HG02763 (cell line): ENCODE measurements at regions not wholly inside any gene's neighbourhood (a gene's known extent, or its start where the extent isn't known, plus 50 kb on each side); places are given as distances from the start of the nearest gene placed in this dataset.

Source experiments
- ATAC-seq: cut with Tn5 transposase; IDR thresholded peaks from one replicate; pipeline ENCODE4 v1.9.1; 2021; ENCODE audit warnings: mild to moderate bottlenecking, moderate library complexity; ENCODE audit not compliant: unreplicated experiment

DNA sequence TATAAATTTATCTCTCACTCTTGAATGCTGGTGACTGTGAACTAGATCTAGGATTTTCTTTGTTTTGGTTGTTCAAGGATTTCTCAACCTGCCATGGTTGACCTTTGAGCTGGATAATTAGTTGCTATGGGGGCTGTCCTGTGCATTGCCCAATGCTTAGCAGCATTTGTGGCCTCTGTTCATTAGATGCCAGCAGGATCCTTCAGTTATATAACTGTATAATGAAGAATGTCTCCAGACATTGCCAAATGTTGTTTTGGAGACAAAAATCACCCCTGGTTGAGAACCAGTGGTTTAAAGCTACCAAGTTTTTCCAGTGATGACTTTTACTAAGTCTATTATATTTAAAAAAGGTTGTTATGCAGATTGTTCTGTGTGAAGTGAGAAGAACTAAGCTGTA is 147.9 kb upstream of the STXBP6 start:
- no peak for ATAC-seq

DNA sequence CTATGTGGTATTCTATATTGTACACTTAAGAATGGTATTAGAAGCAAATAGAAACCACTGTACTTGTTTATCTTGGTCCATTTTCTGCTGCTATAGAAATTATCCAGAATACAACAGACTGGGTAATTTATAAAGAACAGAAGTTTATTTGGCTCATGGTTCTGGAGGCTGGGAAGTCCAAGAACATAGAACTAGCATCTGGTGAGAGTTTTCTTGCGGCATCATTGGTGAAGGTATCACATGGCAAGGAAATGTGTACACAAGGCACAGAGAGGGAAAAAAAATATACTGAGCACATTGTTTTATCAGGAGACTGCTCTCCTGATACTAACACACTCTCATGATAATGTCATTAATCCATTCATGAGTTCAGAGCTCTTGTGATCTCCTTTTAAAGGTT is 130.3 kb upstream of the STXBP6 start:
- no peak for ATAC-seq

DNA sequence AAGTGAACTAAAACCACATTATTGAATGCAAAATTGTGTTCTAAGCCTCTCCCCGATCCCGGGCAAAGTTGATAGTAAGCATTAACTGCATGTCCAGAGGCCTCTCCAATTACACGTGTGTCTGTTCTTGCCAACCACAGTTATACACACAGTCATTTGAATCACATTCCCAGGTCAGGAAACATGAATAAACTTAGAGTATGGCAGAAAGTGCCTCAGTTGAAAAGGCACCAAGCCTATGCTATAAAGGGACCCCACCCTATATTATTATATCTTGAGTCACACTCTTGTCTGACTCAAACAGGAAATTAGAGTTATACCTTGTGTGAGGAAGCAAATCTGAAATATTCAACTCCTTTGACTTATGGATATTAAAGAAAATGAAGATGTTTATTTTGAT is 128.3 kb upstream of the STXBP6 start:
- no peak for ATAC-seq

DNA sequence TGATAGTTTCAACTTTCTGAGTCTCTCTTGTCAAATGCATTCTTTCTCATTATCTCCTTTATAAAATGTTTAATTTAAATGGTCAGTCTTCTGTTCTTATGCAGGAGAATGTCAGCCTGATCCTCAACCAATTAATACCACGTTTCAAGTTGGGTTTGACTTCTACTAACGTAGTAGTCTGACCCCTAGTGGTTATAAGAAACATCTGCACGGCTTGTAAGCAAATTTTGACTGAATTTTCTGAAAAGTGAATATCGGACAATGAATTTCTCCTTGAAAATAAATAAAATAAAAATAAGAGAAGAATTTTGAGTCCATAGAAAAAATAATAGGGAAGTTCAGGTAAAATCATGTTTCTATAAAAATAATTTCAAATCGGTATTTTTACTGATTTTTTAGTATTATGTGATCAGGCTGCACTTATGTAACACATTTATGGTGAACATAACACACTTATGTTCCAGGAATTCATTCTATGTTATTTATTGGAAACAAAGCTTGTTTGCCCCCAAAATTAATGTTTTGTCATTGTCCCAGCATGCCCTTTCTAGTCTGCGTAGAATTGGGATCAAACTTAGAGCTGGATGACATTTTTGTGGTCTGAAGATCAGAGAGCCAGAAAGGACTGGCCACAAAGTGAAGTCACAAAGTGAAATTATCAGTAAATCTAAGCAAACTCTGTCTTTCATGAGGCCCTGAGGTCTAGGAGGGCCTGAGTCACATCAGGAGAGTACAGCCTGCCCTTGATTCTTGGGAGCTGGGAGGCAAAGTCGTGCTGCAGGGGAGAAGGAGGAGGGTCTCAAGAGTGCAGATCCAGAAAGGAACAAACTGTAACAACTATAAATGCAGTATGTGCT is 101.2 kb upstream of the STXBP6 start:
- no peak for ATAC-seq

DNA sequence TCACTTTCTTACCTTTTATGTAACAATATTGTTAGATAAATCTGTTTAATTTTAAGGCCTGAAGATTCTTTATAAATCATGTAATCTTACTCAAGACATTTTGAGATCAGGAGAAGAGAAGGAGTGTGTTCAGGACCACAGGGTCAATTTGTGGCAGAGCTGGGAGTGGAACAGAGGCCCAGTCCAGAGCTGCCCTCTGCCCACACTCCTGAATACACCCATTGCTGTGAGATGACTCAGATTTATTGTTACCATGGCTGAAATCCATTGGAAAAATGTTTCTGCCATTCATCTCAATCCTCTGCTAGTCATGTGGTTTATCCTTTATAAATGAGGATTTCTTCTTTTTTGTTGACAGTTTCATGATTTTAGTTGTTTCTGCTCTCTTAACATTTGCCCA is 100.5 kb upstream of the STXBP6 start:
- no peak for ATAC-seq

DNA sequence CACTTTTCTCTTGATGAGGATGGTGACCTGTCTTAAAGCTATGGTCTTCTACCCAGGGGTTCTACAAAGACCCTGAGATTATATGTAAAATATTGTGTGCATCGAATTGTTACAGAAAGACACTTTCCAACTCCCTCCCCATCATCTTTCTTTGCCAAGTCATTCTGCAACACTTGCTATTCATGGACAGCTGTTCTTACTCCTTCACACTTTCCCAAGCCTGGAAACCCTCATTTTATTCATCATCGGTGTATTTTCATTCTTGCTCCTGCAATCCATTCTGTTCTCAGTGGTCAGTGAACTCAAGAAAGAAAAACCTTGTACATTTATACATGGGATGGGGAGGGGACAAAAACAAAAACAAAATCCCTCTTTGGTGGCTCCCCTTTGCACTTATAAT is 90.5 kb upstream of the STXBP6 start:
- no peak for ATAC-seq

DNA sequence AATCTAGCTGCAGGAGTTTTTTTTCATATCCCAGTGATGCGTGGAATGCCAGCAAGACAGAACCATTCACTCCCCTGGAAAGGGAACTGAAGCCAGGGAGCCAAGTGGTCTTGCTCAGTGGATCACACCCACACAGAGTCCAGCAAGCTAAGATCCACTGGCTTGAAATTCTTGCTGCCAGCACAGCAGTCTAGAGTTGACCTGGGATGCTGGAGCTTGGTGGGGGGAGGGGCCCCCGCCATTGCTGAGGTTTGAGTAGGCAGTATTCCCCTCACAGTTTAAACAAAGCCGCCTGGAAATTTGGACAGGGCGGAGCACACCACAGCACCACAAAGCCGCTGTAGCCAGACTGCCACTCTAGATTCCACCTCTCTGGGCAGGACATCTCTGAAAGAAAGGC is 86.9 kb upstream of the STXBP6 start:
- no peak for ATAC-seq

DNA sequence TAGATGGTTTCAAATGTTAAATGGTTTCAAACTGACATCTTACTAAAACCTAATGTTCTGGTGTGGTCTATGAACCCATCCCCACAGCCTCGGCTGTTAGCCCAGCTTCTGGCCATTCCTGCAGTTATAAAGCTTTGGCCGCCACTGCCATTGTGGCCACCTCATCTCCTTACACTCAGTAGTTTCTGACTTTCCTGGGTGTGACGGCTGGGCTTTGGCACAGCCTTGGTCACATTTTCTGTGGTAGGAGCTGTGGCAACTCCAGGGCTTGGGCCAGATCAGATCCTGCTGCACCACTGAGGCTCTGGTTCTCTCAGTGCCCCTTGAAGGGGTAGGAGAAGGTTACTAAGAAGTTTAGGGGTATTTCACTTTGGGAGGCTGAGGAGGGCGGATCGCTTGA is 84.2 kb upstream of the STXBP6 start:
- no peak for ATAC-seq

DNA sequence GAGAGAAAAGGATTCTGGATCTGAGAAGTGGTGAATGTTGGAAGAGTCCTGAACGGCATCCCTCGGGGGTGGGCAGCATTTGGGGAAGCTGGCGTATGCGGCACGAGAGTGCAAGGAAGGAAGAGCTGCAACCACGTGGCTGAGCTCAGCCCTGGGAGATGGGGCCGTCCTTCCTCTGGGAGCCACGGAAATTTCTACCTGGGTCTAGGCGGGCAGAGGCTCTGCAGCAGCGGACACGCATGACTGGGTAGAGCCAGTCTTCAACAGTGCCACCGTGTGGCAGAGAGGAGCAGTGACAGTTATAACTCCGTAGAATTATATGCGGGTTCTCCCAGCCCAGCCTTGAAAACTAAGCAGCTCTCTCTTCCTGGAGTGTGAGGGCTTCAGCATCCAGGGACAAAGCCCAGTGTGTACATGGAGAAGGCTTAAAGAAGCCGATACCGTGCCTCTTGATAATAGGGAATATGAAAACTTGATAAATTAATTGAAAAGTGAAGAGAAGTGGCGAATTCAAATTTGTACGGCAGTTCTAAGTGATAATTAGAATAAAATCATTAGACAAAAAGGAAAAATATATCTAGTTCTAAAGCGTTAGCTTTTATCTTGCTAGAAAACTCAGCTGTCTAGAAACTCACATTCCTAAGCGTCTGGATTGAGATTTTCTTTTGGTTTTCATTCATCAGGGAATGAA is 82.9 kb upstream of the STXBP6 start:
- peak; percentile 71 for ATAC-seq

DNA sequence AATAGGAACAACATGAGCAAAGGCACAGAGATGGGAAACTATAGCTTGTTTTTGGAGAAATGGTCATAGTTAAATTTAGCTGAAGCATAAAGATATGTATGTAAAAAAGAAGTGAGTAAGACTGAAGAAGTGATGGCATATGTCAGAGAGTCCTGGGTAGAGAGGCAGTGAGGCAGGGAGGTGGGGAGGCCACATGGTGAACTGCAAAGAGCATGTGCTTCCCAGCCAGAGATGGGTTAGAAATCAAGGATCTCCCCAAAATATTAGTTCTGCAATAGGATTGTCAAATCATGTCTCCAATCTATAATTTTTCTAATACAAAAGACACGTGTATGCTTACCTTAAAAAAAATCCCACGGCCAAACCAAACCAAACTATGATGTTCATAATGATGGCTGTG is 82.1 kb upstream of the STXBP6 start:
- ATAC-seq, result no peak

DNA sequence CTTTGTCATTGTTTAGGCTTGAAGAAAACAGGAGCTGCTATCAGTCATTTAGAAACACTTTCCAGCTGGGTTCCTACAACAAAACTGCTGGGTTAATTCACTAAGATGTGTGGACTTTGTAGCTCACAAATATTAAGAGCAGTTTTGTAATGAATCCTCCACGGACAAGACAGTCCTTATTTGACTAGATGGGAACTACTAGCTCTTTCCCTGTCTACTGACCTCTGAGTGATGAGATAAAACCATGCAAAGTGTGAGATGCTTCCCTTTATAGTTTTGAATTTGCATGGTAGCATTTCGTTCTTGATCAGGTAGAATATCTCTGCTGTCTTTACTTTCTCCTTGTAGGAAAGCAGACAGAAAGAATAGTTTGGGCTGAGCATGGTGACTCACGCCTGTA is 72.9 kb upstream of the STXBP6 start:
- no peak for ATAC-seq

DNA sequence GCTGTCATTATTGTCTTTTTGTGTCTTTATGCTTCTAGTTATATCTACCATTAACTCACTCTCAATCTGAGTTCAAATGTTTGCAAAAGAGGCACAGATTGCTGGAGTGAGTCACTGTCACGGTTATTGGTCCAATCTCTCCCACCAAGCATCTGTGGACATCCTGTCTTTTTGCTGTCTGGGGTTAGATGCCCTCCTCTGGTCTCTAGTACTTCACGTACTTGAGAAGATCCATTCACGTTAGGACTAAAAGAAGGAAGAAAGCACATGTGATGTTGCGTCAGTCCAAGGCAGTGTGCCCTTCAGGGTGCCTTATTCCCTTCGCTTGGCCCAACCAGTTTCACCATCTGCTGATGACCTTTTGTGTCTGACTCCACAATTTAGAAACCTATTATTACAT is 72.3 kb upstream of the STXBP6 start:
- no peak for ATAC-seq

DNA sequence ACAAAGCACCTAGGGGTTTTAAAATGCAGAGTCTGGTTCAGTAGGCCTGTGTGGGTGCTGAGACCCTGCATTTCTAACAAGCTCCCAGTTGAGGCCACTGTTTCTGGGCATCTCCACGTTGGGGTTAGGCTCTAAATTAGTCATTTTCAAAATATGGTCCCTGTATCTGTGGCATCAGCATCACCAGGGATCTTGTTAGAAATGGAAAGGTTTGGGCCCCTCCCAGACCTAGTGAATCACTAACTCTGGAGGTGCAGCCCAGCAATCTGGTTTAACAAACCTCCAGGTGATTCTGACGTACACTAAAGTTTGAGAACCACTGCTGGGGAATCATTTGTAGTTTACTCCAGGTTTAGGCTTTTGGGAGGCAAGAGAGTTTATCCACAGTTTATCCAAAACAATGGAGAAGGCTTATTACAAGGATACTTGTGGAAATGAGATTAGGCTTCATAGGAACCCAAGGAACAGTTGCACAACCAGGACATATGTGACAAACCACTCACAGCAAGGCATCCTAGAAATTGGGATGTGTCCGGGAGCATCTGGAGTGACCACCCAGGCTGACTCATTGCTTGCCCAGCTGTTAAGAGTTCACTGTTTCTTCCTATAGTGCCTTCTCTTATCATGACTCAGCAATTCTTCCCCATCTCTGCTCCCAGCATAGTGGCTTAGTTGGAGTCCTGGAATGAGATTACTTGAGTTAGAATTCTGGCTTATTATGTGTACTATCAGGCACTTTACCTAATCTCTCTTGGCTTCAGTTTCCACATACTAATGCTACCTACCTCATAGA is 71.6 kb upstream of the STXBP6 start:
- ATAC-seq, result no peak

DNA sequence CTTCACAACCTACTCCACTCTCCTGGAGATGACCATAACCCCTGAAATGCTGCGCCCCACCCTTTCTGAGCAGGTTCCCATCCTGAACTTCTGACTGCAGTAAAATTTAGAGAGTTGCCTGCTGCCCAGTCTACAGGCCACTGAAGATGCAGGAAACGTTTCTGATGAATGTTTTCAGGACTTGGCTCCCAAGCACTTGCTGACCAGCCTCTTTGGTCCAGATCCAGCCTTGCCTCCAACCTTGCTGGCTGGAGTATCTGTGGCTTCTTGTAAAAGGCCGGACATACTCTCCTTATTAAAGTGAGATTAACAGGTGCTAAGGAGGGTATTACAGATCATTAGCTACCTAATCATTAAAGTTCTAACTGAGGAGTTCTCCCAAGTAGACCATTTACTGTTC is 70.3 kb upstream of the STXBP6 start:
- no peak for ATAC-seq

DNA sequence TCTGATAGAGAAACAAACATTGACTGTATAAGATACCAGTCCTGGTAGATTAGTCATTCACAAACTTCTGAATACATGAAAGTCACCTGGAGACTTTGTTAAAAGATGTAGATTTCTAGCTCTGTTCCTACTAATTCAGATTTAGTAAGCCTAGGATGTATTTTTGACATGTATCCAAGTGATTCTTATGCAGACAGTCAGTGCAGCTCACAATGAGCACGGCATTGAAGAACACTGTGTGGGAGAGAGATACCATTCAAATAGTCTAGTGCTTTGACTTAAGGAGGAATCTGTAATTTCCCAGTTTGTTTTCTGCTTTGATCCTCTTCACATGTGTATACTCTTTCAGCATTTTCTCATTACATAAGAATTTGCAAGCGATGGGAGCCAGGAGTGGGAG is 68.7 kb upstream of the STXBP6 start:
- no peak for ATAC-seq

DNA sequence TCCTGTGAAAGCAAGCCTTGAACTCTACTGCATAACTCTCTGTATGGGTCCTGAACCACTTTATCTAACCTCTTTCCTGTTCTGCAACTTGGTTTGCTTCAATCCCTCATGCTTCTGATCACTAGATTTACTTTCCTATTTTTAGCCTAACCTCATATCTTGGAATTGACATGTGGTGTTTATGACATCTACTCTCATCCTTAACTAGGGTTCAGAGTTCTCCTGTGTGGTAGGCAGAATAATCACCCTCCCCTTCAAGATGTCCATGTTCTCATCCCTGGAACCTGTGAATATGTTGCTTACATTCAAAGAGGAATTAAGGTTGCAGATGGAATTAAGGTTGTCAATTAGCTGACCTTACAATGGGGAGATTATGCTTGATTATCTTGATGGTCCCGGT is 67.4 kb upstream of the STXBP6 start:
- ATAC-seq, result no peak

DNA sequence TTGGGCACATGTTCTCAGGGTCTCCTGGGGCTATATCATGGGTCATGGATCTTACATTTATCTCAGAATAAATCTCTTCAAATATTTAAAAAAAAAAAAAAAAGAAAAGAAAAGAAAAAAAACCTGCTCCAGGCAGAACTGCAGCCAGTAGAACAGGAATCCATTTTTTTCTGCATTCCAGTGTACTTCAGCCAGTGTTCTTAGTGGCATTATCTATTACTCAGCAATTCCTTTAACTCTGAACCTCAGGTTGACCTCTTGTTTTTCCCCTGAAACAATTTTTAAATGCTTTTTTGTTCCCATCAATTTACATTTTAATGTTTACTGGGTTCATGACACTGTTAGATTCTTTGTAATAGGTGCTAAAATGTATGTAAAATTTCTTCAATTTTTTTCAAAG is 66.7 kb upstream of the STXBP6 start:
- ATAC-seq, result no peak

DNA sequence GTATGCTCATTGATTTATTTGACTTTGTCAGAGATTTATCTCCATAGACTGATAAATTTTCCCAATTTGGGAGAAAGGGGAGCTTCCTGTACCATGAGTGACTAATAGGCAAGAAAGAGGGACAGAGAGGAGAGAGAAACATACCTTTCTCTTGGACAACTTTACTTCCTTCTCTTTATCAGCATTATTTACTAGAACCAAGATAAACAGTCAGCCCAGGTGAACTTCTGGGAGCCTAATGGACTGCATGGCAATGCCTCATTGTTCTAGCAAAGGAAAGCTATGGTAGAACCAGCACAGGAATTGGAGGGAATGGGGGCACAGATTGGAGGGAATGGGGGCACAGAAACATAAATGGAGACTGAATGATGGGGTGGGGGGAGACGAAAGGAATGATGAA is 63.4 kb upstream of the STXBP6 start:
- no peak for ATAC-seq

DNA sequence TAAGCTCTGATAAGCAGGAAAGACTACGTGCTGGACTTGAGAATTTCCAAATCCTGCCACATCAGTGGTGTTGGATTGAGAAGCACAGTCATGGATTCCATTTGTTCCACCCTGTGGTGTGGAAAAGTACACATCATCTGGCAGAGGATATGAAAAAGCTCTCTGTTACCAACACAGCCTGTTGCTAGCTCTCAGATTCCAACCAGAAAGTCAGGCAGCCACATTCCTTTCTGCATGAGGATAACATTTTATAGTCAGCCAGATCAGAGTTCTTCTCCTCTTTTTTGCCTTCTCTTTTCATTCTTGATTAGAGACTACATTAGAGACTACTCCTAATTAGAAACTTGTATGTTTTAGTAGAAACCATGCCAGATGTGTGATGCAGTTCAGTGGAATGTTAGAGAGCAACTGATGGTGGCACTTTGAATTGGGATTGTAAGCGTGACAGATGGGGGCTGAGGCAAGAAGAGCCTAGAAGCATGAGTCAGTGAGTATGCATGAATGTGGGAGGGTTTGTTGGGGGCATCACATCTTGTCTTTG is 61.2 kb upstream of the STXBP6 start:
- ATAC-seq, result no peak

DNA sequence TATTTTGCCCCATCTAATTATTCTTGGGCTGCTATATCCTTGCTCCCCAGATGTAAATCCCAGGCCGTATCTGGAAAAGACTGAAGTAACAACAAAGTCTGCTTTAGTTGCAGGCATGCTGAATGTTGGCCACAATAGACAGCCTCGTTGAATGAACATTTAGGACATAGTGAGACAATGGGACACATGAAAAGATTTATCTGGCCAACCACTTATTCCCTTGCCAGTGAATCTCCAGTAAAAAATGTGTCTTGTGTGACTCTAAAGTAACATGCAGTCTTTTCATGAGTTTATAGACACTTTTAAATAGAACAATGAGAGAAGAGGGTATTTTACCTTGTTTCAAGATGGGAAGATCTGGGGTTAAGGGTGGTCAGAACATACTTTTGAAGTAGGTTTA is 60.2 kb upstream of the STXBP6 start:
- ATAC-seq, result no peak

DNA sequence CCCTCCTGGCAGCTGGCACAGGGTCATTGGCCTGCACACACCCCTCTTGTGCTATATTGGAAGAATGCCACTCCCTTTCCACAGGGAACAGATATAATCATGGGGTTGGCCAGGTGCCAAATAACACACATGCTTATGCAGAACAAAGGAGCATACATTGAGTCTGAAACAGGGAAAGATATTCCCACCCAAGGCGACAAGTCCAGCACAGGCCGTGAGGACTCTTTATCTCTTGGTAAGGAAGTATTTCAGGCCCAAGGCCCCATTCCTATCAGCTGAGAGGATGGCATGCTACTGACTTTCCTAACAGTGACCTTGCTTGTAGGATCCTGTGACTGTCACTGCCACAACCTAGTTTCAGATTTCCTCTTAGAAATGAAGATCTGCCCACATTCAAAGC is 59.0 kb upstream of the STXBP6 start:
- ATAC-seq, result no peak

DNA sequence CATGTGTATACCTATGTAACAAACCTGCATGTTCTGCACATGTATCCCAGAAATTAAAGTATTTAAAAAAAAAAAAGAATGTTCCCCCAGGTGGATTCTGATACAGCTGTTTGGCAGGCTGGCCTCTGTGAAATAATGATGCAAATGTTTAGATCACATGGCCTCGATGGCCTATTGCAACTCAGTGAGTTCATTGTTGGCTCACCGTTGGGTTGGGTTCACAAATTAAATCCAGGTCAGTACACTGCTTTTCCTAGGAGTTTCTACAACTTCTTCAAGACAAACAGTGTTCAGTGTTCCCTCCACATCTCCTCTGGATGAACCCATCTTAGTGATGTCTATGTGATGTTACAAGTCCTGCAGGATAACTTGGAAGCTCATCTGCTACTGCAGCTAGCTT is 58.3 kb upstream of the STXBP6 start:
- ATAC-seq, result no peak
